ENCODE measurements at regions not wholly inside any gene's neighbourhood (a gene's known extent, or its start where the extent isn't known, plus 50 kb on each side); places are given as distances from the start of the nearest gene placed in this dataset.

- TF ChIP-seq ARNT (IDR thresholded peaks at IDR 0.05) (no peak), NFRKB (IDR thresholded peaks at IDR 0.05) (no peak), BHLHE40 (IDR thresholded peaks at IDR 0.05; ENCODE audit: borderline replicate concordance) (no peak), FOXA1 (IDR thresholded peaks at IDR 0.05) (no peak), TARDBP (IDR thresholded peaks at IDR 0.05) (no peak), ZNF384 (IDR thresholded peaks at IDR 0.05) (no peak)
Measured at GRCh38 chr7:94244760-94245159, 149.9 kb upstream of the COL1A2 start.
